ENCODE measurements at regions not wholly inside any gene's neighbourhood (a gene's known extent, or its start where the extent isn't known, plus 50 kb on each side); places are given as distances from the start of the nearest gene placed in this dataset.

- H3K36me3 ChIP-seq (replicated peaks in 1 of 2): no peaks in the 10 kb centered on the region
- H3K4me3 ChIP-seq: no peak overlapping the region
- no peak overlapping the region for H3K27ac ChIP-seq
- intact Hi-C loops (cut with DNase I): no loop called here
- no peaks in the 10 kb centered on the region for H3K9me3 ChIP-seq (replicated peaks in 1 of 3)
- H3K4me1 ChIP-seq (replicated peaks in 1 of 2): no peaks in the 10 kb centered on the region
- no peak for DNase-seq
- TF ChIP-seq POLR2A (IDR thresholded peaks at IDR 0.05) (no peak), CTCF (IDR thresholded peaks at IDR 0.05) (no peak)
- H3K27me3 ChIP-seq: no peaks in the 10 kb centered on the region
Measured at GRCh38 chr21:29429218-29429617, 130.5 kb downstream of the BACH1 start.

- TF ChIP-seq POLR2A (IDR thresholded peaks at IDR 0.05): no peak
- no peak for TF ChIP-seq CTCF (IDR thresholded peaks at IDR 0.05)
- intact Hi-C loops (cut with DNase I): no loop called here
- Histone ChIP-seq H3K36me3 (replicated peaks in 1 of 2) (no peaks in the 10 kb centered on the region), H3K27ac (no peak overlapping the region), H3K9me3 (replicated peaks in 1 of 3) (no peaks in the 10 kb centered on the region), H3K27me3 (no peaks in the 10 kb centered on the region), H3K4me1 (replicated peaks in 1 of 2) (no peaks in the 10 kb centered on the region), H3K4me3 (no peak overlapping the region)
- no peak for DNase-seq
- WGBS, 4 donors: 90 to 97% (median 96%) methylated on average over 4 of the region's 4 CpGs
Measured at GRCh38 chr21:29430030-29430429, 131.3 kb downstream of the BACH1 start.

GRCh38 chr21:29430576-29430975 is 131.9 kb downstream of the BACH1 start:
- no peak for DNase-seq
- no peak overlapping the region for H3K27ac ChIP-seq
- no peaks in the 10 kb centered on the region for H3K36me3 ChIP-seq (replicated peaks in 1 of 2)
- intact Hi-C loops (cut with DNase I): no loop called here
- H3K9me3 ChIP-seq (replicated peaks in 1 of 3): no peaks in the 10 kb centered on the region
- no peak overlapping the region for H3K4me3 ChIP-seq
- TF ChIP-seq POLR2A (IDR thresholded peaks at IDR 0.05) (no peak), CTCF (IDR thresholded peaks at IDR 0.05) (no peak)
- WGBS, 4 donors: 86 to 91% (median 89%) methylated on average over 7 of the region's 7 CpGs
- no peaks in the 10 kb centered on the region for H3K4me1 ChIP-seq (replicated peaks in 1 of 2)
- no peaks in the 10 kb centered on the region for H3K27me3 ChIP-seq

- Histone ChIP-seq H3K4me1 (replicated peaks in 1 of 2) (no peaks in the 10 kb centered on the region), H3K4me3 (no peak overlapping the region), H3K36me3 (replicated peaks in 1 of 2) (no peaks in the 10 kb centered on the region), H3K27me3 (no peaks in the 10 kb centered on the region), H3K9me3 (replicated peaks in 1 of 3) (no peaks in the 10 kb centered on the region), H3K27ac (no peak overlapping the region)
- TF ChIP-seq CTCF (IDR thresholded peaks at IDR 0.05): no peak
- TF ChIP-seq POLR2A (IDR thresholded peaks at IDR 0.05): no peak
- no peak for DNase-seq
- intact Hi-C loops (cut with DNase I): no loop called here
- WGBS, 4 donors: 65 to 89% (median 76%) methylated on average over 1 of the region's 1 CpG
Measured at GRCh38 chr21:29431178-29431577, 132.5 kb downstream of the BACH1 start.

Measured in adrenal gland (tissue), 9 donors.